Middle frontal gyrus (tissue), 1 donor: ENCODE measurements at regions not wholly inside any gene's neighbourhood (a gene's known extent, or its start where the extent isn't known, plus 50 kb on each side); places are given as distances from the start of the nearest gene placed in this dataset.

ENCODE experiments used
- DNase-seq: peaks from one replicate; pipeline ENCODE4 v3.0.0-alpha.2; 2015; ENCODE audit warnings: low spot score; ENCODE audit errors: extremely low spot score

DNA sequence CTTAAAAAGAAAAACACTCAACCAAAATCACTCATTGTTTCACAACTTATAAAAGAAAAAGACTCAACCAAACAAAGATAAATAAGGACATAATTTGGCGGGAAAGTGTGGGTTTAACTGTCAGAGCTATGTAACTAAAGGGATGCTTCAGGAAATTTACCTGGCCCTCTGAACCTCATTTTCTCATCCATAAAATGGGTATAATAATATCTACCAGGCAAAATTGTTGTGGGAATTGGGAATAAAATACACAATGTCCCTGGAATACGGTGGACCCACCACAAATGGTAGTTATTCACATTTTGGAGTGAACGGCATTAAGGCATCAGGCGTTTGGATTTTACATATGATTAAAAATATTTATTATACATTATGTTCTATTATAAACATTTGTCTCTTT, 228.5 kb upstream of the ANKRD55 start:
- no peak for DNase-seq

DNA sequence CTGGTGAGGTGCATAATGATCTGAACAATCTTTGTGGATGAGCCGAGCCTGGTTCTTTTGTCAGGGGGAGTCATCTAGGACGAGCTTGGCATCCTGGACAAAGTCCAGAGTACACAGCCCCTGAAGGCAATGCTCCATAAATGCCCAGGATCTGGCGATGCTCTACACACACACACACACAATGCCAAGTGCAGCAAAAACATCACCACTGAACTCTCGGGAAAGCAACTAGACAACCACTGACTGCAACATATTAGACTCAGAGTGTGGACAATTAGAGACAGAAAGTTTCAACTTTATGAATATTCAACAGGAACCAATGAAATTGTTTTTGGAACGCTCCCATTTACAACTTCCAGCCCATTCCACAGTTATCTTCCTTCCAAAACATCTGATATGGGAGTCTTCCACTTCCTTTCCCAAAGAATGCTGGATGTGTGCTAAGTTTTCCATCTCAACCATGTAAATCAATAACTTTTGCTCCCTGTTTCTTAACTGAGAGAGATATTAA, 227.6 kb upstream of the ANKRD55 start:
- no peak for DNase-seq

DNA sequence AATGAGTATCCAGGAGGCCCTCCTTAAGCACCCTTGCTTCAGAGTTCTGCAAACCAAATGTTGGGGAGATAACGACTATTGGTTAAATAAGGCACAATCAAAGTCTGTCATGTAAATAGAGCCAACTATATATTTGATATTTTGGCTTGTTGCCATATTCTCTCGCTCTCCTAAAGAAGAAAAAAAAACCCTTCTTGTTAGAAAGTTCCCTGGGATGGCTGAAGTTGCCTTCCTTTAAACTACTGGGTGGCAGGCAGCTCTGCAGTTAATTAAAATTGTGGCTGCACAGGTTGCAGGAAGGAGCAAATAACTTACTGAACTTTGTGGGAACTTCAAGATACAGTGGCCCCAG, 227.0 kb upstream of the ANKRD55 start:
- DNase-seq = no peak

DNA sequence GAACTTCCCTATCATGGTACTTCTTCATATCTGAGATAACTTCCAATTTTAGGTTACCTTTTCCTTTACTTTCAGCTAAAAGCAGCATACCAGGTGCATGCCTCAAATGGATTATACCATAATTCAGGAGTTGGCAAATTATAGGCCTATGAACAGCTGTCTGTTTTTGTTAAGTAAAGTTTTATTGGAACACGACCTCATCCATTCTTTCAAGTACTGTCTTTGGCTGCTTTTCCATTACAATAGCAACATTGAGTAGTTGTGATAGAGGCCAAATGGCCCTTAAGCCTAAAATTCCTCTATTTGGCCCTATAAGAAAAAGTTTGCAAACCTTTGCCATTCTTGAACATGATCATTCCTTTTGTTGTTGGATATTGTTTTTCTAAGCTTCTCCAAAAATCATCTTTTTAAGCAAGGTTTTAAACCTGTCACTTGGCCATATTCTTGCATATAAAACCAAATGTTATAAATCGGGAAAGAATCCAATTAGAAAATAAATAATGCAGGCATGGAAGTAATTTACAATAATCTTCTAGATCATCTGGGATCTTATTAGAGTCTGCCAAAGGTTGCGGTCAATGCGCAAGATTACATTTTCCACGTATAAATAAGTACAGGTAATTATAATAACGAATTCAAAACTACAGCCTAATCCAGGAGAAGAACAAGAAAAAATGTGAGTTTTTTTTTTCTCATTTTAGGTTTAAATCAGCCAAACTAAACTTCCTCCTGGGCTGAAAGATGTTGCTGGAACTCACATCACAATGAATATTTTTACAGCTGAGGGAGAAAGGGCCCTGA, 226.5 kb upstream of the ANKRD55 start:
- no peak for DNase-seq

DNA sequence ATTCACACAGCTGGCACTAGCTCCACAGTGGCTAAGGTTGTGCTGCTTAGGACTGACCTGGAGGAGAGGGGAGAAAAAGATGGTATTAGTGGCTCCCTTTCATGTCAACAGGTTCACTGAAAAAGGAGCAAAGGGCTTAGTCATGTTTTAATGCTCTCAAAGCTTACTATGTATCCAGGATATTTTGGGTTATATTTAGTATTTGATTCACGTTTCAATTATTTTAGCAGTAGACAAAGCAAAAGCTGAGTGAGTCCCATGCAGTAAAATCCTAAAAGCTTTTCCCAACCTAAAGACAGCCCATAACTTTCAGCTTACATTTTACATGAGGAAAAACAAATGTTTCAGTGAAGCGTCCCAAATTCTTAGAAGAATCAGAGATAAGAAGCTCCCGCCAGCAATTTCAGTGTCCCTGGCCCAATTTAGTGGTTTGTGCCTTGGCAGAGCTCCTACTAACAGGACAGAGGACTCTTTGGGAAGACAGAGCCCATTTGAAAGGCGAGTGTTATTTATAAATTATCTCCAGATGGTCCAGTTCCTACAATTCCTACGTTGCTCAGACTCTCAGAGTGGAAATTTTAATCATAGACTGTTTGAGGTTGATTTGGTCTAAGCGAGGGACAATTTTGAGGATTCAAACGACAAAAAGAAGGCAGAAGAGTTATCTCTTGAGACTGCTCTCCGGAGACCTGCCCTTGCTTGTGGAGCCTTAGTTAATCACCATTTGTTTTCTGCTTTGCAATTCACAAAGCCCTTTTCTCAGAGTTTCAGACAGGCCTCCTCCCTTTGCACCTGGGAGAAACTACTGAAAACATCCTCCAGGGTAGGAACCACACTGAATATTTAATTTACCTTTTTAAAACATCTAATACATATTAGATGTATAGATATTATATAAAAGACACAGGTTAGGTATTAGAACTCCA, 225.0 kb upstream of the ANKRD55 start:
- no peak for DNase-seq

DNA sequence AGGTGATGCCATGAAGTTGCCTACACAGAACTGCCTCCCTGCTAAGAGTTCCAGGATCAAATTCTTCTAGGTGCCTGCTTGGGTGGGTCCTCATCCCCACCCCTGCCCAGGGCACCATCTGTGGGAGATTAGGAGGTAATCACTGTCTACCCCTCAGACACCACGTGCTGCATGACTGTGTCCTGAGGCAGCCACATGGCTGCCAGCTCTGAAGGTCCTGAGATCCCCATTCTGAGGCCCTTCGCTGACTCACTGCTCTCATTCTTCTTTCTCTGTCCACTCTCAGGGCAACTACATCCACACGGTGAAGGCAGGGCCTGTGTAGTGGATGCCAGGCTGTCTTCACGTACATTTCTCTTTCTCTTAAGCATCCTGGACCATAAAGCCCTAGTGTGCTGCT, 222.9 kb upstream of the ANKRD55 start:
- DNase-seq = no peak

DNA sequence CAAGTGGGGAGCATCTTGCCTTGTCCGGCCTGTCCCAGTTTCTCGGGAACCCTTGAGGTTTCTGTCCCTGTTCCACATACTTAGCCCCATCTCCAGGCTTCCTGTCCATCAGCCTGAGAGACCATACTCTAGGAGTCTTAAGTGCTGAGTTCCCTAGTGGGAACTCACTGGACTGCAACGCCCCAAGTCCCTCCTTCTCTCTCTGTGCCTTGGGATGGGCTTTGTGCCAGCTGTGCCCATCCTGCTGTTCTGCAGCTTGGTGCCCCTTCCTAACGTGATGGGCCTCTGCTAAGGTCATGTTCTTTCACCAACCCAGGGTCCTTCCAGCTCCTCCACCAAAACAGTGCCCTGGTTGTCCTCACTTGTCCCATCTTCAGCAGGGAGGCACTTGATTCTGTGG, 222.3 kb upstream of the ANKRD55 start:
- no peak for DNase-seq

DNA sequence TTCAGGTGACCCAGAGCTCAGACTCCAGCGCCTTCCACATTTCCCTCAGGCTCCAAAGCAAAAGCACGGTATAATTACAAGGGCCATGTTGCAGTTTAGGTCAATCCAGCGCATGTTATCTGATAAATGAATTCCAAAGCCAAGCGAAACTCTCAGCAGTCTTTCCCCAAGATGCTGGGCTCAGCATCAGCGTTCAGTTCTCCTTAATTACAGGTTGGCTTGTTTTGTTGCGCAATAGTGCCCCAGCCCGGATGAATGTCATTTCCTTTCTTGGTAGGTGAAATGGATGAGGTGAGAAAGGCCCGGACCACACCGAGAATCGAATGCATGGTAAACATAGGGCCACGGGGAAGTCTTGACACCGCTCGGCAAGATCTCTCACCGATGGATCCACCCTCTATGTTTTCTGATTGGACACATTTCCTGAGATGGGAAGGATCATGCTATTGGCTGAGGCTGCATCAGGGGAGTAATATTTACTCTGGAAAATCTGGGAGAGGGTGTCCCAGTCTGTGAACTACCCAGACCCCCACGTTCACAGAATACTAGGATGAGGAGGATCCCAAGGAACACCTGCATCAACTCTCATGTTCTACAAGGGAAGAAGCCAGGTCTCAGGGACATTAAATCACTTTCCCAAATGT, 221.2 kb upstream of the ANKRD55 start:
- no peak for DNase-seq

DNA sequence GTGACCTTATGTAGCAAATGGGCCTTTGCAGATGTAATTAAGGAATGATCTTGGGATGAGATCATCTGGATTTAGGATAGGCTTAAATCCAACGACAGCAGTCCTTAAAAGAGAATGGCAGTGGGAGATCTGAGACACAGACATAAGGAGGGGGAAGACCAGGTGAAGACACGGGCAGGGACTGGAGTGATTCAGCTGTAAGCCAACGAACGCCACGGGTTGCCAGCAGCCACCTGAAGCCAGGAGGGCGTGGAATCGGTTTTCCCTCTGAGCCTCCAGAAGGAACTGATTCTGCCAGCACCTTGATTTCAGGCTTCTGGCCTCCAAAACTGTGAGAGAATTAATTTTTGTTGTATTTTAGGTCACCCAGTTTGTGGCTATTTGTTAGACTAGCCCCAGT, 218.6 kb upstream of the ANKRD55 start:
- DNase-seq = no peak

DNA sequence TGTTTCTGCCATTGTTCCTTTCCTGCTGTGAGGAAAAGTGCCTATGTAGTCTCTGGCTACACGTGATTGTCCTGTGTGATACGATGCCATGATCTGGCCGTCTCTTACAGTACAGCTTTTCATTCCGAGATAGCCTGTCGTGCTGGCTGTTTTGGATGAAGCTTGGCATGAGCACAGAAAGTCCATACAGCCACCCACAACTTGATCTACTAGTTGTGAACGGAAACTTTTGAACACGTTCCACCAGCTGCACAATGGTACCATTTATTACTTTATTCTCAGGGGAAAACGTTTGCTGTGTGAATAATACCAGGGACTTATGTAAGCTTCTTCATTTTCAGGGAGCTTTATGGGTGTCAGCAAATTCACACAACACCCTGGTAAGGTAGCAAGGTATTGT, 217.6 kb upstream of the ANKRD55 start:
- DNase-seq = no peak

DNA sequence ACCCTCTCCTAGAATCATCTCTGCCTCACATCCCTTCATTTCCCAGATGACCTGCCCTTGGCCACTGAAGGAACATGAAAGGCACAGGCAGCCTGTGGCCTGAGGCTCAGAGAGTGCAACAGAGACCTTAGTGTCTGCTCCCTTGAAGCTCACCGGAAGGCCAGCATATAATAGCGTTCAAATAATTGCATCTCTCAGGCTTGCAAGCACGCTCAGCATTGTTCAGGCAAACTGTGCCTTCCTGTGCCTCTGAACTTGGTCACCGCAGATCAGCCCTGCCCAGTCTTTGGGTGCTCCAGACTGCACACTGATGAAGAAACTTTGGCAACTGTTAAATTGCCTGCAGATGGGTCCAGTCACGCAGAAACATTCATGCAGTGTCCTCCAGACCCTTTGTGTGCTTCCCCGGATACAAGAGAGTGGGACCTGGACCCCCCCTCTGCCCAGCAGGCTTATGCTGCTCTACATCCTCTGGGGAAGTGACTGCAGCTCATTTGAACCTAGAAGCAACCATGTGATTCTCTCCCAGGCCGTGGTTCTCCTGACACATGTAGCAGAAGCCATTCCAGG, 216.0 kb upstream of the ANKRD55 start:
- DNase-seq = no peak

DNA sequence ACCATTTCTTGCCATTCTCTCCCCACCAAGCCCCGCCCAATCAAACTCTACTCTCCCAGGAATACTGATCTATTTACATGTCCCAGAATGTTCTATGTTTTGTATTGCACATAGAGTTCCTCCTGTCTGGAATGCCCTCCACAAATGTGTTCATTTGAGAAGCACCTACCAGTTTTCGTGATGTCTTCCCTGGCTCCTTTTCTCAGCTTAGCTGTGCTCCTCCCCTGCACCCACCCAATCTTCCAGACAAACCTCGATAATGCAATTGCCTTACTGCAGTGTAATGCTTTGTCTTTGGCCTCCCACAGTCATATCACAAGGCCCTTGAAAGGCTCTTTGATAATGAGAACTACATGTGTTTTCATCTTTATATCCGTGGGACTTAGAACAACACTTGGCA, 214.5 kb upstream of the ANKRD55 start:
- no peak for DNase-seq

DNA sequence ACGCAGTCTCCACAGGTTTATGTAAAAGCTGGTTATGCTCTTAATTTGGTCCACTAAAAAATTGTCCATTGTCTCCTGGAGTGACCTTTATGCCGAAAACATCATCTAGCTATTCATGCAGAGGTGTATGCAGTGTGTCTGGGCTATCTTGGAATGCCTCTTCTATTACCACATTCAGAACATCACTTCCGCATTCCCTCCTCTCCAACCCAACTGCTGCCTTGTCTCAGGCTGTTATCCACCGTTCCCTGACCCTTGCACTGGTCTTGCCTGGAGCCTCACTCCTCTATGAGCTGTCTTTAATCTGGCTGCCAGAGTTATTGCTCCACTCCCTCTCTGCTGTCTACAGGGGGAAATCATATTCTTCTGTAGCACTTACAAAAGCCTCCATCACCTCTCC, 214.1 kb upstream of the ANKRD55 start:
- no peak for DNase-seq

DNA sequence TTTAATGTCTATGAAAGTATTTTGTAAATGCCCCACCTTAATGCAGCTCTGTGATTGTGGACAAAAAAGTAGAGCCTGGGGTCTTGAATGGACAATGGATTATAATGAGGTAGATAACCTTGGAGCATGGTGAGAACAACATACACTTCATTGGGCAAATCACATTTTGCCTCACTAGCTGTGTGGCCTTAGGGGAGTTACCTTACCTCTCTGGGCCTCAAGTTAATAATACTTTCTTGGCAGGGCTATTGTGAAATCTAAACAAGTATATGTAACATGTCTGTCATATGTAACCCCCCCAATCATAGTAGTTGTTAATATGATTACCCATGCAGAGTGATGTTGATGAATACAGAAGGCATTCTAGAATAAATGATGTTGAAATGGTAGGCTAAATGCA, 213.6 kb upstream of the ANKRD55 start:
- no peak for DNase-seq

DNA sequence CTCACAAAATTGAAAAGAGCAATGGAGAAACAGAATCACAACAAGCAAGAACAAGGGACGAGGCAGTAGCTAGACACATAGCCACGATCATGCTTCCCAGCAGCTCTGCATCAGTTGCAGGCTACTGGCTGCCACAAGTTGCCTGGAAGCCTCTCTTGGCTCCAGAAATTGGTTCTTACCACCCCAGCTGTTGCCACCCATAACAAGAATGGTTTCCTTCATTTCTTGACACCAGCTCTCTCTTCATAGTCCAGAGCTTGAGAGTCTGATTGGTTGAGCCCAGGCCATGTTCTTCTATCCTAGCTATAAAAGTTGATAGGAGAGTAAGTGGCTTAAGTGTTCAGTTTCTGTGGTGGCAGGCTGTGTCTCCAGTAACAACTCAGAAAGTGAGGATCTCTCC, 210.7 kb upstream of the ANKRD55 start:
- DNase-seq = no peak

DNA sequence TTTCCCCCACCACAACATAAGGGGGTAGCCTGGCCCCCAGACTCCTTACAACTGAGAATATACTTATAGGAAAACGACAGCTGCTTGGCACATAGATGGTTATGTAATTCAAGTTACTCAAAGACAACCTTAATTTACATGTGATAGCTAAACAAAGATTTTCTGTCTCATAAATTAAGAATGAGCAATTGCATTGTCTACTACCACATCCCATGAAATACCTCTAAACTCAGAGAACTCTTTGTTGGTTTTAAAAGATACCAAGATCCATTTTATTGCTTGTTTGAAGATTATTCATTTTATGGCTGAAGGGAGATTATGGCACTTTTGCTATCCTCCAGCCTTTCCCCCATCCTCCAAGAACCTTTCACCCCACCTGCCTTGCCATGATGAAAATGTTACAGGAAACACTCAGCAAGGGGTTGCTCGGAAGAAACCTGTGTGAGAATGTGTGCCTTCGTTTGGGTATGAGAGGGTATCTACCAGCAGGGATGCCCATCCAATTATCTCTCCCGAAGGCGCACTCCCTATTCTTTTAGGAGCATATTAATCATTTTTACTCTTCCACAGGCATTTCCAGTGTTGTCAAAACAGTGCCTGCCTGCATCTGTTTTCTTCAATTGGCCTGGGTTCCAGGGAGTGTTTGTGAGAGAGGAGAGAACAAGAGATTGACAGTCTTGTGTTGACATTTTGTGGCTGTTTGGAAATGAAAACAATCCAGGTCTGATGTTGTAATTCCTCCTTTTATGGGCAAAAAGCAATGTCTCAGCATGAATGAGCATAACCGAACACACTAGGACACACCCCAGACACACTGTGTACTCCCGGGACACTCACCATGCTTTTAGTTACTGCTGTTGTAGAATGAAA, 208.0 kb upstream of the ANKRD55 start:
- DNase-seq = no peak

DNA sequence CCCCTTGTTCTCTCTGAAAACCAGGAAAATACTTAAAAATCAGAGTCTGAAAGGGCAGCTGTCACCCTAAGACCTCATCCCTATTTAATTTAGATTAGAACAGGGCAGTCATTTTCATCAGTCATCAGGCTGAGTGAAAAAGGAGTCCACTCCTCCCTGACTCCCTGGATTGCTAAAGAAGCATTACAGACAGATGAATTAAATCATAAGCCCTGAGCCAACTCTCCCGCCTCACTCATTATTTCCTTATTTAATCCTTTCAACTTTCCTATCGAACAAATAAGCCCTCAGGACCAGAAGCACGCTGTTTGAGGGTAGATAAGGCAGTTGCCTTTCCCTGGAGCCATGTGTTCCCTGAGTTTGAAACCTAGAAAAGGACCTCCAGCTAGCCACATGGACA, 201.9 kb upstream of the ANKRD55 start:
- DNase-seq = no peak

DNA sequence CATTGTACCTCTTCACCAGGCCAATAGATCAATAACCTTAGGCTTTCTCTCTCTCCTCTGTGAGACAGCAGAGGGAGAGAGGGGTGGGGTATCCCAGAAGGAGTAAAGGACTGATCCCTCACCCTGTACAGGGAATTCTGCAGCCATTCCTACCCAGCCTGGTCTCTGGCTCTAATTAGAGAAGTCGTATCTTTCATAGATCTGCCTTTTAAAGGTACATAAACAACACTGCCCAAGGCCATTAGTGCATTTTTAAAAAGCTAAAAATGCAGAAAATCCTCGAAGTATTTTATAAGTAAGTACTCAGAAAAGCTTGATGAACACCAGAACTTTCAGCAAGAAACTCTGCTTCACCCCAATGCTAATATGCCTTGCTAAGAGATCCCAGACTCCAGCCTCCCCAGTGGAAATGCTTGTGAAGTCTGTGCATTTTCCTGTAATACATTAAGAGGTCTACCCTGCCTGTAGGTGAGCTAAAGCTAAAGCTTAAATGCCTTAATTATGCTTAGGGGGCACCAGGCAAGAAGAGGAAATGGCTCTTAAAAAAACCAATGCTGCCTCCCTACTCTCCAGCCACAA, 200.0 kb upstream of the ANKRD55 start:
- DNase-seq = no peak

DNA sequence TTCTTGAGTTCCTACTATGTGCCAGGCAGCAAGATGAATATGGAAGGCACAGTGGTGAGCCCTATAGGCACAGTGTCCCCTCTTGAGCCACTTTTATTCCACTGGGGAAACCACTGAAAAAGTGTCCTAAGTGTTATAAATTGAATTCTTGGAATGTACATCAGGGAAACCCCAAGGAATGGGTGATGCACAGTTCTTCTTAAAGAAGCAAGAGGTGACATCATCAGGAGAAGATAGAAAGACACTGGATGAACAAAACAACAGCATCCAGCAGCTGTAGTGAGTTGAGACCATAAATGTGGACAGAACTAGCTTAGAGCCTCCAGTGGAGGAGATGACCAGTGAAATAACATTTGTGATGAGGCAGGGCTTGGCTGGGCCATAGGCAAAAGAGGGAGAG, 199.2 kb upstream of the ANKRD55 start:
- DNase-seq = no peak

DNA sequence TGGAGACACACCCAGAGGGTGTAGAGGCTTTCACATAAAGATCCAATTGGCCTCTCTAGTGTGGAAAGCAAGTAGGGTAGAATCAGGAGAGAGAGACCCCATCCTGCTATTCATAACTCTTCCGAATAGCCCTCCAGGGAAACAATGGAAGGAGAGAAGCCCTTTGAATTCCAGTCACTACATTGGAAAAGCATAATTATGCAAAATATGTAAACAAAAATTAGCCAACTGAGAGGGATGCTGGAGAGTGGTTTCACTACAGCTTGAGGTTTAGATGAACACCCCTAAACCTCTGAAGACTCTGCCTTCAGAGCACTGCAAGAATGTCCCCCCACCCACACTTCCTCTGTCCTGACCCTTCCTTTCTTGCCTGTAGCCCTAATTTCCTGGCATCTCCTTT, 197.3 kb upstream of the ANKRD55 start:
- no peak for DNase-seq
